Ishikawa (cell line): ENCODE measurements at regions not wholly inside any gene's neighbourhood (a gene's known extent, or its start where the extent isn't known, plus 50 kb on each side); places are given as distances from the start of the nearest gene placed in this dataset.

Source experiments
- CEBPB ChIP-seq: IDR thresholded peaks from 2 replicates; pipeline ENCODE4 v1.6.1; 2012
- CREB1 ChIP-seq: IDR thresholded peaks from 2 replicates; pipeline ENCODE4 v1.6.1; 2012; ENCODE audit warnings: low read depth
- EGR1 ChIP-seq: IDR thresholded peaks from 2 replicates; pipeline ENCODE4 v1.6.1; 2012
- EP300 ChIP-seq: IDR thresholded peaks from 2 replicates; pipeline ENCODE4 v1.6.1; 2012; ENCODE audit warnings: borderline replicate concordance
- FOXM1 ChIP-seq: IDR thresholded peaks from 2 replicates; pipeline ENCODE4 v1.6.1; 2012; ENCODE audit warnings: low read depth, borderline replicate concordance
- NFIC ChIP-seq: IDR thresholded peaks from 2 replicates; pipeline ENCODE4 v1.6.1; 2012
- RAD21 ChIP-seq: IDR thresholded peaks from 2 replicates; pipeline ENCODE4 v1.6.1; 2012; ENCODE audit warnings: low read depth
- REST ChIP-seq: IDR thresholded peaks from 2 replicates; pipeline ENCODE4 v1.6.1; 2012; ENCODE audit warnings: low read depth, mild to moderate bottlenecking
- TAF1 ChIP-seq: IDR thresholded peaks from 2 replicates; pipeline ENCODE4 v1.6.1; 2012; ENCODE audit warnings: low read depth, mild to moderate bottlenecking
- TCF12 ChIP-seq: IDR thresholded peaks from 2 replicates; pipeline ENCODE4 v1.6.1; 2012; ENCODE audit warnings: low read depth
- TEAD4 ChIP-seq: IDR thresholded peaks from 2 replicates; pipeline ENCODE4 v1.6.1; 2012
- YY1 ChIP-seq: IDR thresholded peaks from 2 replicates; pipeline ENCODE4 v1.6.1; 2012; ENCODE audit warnings: low read depth
- ZBTB7A ChIP-seq: IDR thresholded peaks from 2 replicates; pipeline ENCODE4 v1.6.1; 2012; ENCODE audit warnings: low read depth
- TF ChIP-seq, protein P1 (sequence below): IDR thresholded peaks from 2 replicates; pipeline ENCODE4 v1.6.1; 2012
- TF ChIP-seq, protein P2 (sequence below): IDR thresholded peaks from 2 replicates; pipeline ENCODE4 v1.6.1; 2012

GRCh38 chr2:188645986-188646385 lies 328.2 kb upstream of the COL3A1 start:
- TF ChIP-seq CEBPB (no peak), EGR1 (no peak), TEAD4 (no peak), YY1 (no peak), CREB1 (no peak), TCF12 (no peak), TAF1 (no peak), FOXM1 (no peak), NFIC (no peak), RAD21 (no peak), ZBTB7A (no peak)
- TF ChIP-seq, protein P1, sequence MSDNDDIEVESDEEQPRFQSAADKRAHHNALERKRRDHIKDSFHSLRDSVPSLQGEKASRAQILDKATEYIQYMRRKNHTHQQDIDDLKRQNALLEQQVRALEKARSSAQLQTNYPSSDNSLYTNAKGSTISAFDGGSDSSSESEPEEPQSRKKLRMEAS, result no peak
- TF ChIP-seq, protein P2, sequence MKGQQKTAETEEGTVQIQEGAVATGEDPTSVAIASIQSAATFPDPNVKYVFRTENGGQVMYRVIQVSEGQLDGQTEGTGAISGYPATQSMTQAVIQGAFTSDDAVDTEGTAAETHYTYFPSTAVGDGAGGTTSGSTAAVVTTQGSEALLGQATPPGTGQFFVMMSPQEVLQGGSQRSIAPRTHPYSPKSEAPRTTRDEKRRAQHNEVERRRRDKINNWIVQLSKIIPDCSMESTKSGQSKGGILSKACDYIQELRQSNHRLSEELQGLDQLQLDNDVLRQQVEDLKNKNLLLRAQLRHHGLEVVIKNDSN, result no peak

DNA sequence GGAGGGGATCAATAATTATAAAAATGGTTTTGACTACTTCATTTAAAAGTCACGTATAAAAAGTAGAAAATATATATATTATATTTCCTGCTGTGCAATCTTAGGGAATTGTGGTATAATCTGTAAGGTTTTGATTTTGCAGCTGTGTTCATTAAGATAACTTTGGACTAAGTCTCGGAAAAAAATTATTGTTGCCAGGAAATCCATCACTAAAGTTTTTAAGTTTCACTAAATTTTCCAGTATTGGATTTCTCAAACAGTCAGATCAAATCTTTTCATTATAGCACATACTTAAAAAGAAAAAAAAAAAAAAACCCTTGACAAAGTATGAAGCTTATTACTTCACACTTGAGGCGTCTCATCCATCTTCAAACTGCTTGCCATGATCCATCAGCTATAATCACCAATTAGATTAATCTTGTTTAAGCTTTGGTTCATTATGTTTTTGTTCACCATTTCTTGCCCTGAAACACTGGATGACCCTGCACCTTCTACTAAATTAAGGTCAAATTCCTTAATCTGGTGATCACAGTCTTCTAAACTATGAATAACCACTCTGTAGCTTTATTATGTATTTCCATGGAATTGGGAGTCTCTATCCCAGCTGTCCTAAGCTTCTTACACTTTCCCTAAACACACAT lies 326.6 kb upstream of the COL3A1 start:
- TF ChIP-seq, protein P1, result no peak
- TF ChIP-seq EGR1 (no peak), FOXM1 (no peak), RAD21 (no peak), TAF1 (no peak), REST (no peak), CEBPB (no peak), CREB1 (no peak), ZBTB7A (no peak), YY1 (no peak), EP300 (no peak), NFIC (no peak), TEAD4 (no peak), TCF12 (no peak)
- TF ChIP-seq, protein P2, result no peak

DNA sequence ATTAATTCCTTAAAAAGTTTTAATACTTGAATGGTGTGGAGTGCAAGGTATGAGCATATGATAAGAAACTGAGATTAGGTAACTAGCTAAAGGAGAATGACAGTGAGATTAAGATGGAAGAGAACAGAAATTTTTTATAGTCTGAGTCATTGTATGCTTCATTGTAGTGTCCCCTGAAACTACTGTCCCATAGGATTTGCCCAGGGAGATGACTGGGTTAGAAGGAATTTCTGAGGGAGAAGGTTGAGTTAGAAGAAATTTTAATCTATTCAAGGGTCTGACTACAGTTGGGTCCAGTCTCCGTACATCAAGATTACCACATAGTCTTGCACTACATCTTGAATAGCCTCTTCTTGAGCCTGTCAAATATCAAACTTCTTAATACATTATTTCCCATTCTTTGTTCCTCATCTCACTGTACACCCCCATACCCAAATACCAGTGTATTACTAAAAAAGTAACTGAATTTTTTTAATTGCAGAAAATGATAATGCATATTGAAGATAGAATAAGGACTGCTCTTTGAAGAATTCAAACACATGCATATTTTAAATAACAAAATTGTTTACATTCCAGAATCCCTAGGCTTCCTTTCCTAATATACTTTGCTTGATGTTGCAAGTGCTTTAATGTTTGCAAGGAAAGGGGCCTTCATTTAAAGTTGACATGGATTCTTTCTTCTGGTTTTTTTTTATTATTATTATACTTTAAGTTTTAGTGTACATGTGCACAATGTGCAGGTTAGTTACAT lies 314.3 kb upstream of the COL3A1 start:
- TF ChIP-seq NFIC, result no peak
- no peak for TF ChIP-seq REST
- no peak for TF ChIP-seq FOXM1
- no peak for TF ChIP-seq ZBTB7A
- no peak for TF ChIP-seq CEBPB
- no peak for TF ChIP-seq YY1

- TF ChIP-seq CEBPB (no peak), RAD21 (no peak), YY1 (no peak), TAF1 (no peak), FOXM1 (no peak), EP300 (no peak), TEAD4 (no peak), ZBTB7A (no peak), TCF12 (no peak), REST (no peak), CREB1 (no peak), EGR1 (no peak), NFIC (no peak)
- TF ChIP-seq, protein P1, result no peak
- TF ChIP-seq, protein P2, result no peak
Observed at GRCh38 chr2:188663301-188663700, 310.9 kb upstream of the COL3A1 start.
